WERI-Rb-1 (cell line): ENCODE measurements at regions not wholly inside any gene's neighbourhood (a gene's known extent, or its start where the extent isn't known, plus 50 kb on each side); places are given as distances from the start of the nearest gene placed in this dataset.

Source experiments
- DNase-seq: peaks from one replicate; pipeline ENCODE4 v3.0.0-alpha.2; 2020
- H3K27ac ChIP-seq: fragments of 250-450 bp; sonication (Bioruptor Pico); 2 replicates; pipeline ENCODE4 v1.5.1; 2020; ENCODE audit warnings: mild to moderate bottlenecking, moderate library complexity
- H3K27me3 ChIP-seq: fragments of 250-450 bp; sonication (Bioruptor Pico); 2 replicates; pipeline ENCODE4 v1.5.1; 2021; ENCODE audit warnings: mild to moderate bottlenecking, low read depth, moderate library complexity; ENCODE audit not compliant: insufficient read depth, severe bottlenecking
- H3K36me3 ChIP-seq: fragments of 250-450 bp; sonication (Bioruptor Pico); 2 replicates; pipeline ENCODE4 v1.5.1; 2020; ENCODE audit warnings: mild to moderate bottlenecking, moderate library complexity
- H3K4me3 ChIP-seq: 2 replicates; pipeline ENCODE4 v1.5.1; 2011; ENCODE audit warnings: low read depth, mild to moderate bottlenecking, control low read depth, low read length
- H3K9me3 ChIP-seq: fragments of 250-450 bp; sonication (Bioruptor Pico); 2 replicates; pipeline ENCODE4 v1.5.1; 2021; ENCODE audit warnings: mild to moderate bottlenecking, moderate library complexity; ENCODE audit not compliant: severe bottlenecking
- CTCF ChIP-seq: IDR thresholded peaks from 2 replicates; pipeline ENCODE4 v1.5.1; 2011; ENCODE audit warnings: low read depth, mild to moderate bottlenecking, control low read depth, inconsistent platforms, low read length

GRCh38 chr6:98094696-98095095 lies 739.7 kb upstream of the POU3F2 start:
- no peaks in the 10 kb centered on the region for H3K9me3 ChIP-seq
- H3K27ac ChIP-seq = no peak overlapping the region
- DNase-seq = no peak
- no peaks in the 10 kb centered on the region for H3K27me3 ChIP-seq
- H3K4me3 ChIP-seq = no peak overlapping the region
- H3K36me3 ChIP-seq = no peaks in the 10 kb centered on the region
- no peak for TF ChIP-seq CTCF

GRCh38 chr6:98107801-98108200 lies 726.6 kb upstream of the POU3F2 start:
- no peak for DNase-seq
- Histone ChIP-seq H3K36me3 (no peaks in the 10 kb centered on the region), H3K27ac (no peak overlapping the region), H3K27me3 (no peaks in the 10 kb centered on the region), H3K4me3 (no peak overlapping the region), H3K9me3 (no peaks in the 10 kb centered on the region)
- no peak for TF ChIP-seq CTCF

- Histone ChIP-seq H3K27me3 (no peaks in the 10 kb centered on the region), H3K27ac (no peak overlapping the region), H3K4me3 (no peak overlapping the region), H3K9me3 (no peaks in the 10 kb centered on the region), H3K36me3 (no peaks in the 10 kb centered on the region)
- TF ChIP-seq CTCF = no peak
- DNase-seq = no peak
Measured at GRCh38 chr6:98116455-98116854, 717.9 kb upstream of the POU3F2 start.

DNA sequence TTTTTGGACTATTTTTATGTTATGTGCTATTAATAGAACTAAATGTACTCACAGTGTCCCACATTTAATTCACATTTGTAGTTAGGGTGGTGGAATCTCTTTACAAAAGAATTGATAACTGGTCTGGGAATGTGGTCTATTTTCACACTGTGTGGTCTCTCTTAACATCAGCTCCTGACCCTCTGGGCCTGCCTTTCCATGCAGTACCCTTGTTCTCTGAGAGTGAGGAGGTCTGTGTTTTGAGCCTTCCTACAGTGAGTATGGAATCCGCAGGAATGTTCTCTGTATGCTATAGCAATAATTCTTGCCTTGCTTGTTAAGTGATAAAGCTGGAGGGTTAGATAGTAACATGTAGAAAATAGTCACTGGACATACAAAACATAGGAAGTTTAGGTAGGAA lies 717.3 kb upstream of the POU3F2 start:
- no peak for TF ChIP-seq CTCF

DNA sequence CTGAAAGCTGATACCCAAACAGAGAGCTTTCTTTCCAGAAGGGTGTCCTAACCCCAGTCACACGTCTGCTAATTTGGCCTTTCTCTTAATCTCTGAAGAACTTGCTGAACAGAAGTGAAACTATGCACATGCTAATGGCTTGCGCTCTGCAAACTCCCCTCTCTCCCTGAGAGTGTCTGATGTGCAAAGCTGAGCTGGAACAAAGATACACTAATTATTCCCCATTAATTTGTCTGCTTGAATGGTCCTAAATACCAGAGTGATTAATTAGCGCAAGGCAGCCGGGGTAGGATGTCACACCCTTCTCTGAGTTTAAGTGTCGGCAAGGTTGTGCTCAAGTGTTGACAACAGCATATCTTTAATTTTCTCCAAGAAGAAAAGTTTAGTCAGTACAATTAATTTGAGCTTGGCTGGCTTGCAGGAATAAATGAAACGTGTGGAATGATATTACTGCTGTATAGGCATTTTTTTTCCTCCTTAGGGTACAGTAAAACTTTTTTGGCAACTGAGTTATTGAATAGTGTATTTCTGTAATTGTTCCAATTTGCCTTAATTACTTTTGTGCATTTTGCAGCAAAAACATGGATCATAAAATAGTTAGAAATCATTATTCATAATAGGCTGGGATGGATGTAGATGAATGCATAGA lies 715.9 kb upstream of the POU3F2 start:
- Histone ChIP-seq H3K36me3 (no peaks in the 10 kb centered on the region), H3K4me3 (no peak overlapping the region), H3K27me3 (no peaks in the 10 kb centered on the region), H3K27ac (no peak overlapping the region), H3K9me3 (no peaks in the 10 kb centered on the region)
- no peak for DNase-seq
- TF ChIP-seq CTCF = no peak

More for the DNA sequence above, 717.3 kb upstream of the POU3F2 start:
- H3K36me3 ChIP-seq = no peaks in the 10 kb centered on the region
- H3K4me3 ChIP-seq = no peak overlapping the region
- no peaks in the 10 kb centered on the region for H3K27me3 ChIP-seq
- no peaks in the 10 kb centered on the region for H3K9me3 ChIP-seq
- no peak for DNase-seq
- no peak overlapping the region for H3K27ac ChIP-seq

DNA sequence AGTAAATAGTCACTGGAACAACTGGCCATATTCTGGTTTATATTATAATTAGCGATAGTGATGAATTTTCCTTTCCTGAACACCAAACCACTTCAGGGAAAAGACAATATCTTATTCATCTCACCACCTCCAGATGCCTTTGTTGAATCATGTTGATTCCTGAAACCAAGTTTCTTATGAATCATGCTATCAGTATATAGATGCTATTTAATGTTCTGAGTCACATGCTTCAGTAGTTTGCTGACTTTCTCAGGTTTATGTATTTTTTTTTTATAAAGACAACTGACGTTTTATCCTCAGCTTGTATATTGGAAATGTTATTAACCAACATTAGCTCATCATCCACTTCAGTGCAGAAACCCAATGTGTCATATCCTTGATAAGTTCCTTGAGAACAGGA lies 710.2 kb upstream of the POU3F2 start:
- no peak for DNase-seq
- H3K27me3 ChIP-seq = no peaks in the 10 kb centered on the region
- H3K27ac ChIP-seq = no peak overlapping the region
- no peak for TF ChIP-seq CTCF
- H3K9me3 ChIP-seq = no peaks in the 10 kb centered on the region
- no peak overlapping the region for H3K4me3 ChIP-seq
- H3K36me3 ChIP-seq = no peaks in the 10 kb centered on the region
